Epidermal melanocyte (primary cell): ENCODE measurements at regions not wholly inside any gene's neighbourhood (a gene's known extent, or its start where the extent isn't known, plus 50 kb on each side); places are given as distances from the start of the nearest gene placed in this dataset.
"Not testable (repeated sequence)": the region's sequence is repeated elsewhere in the genome, so short reads cannot be mapped to it uniquely, and the experiment has no call there.

Source experiments
- DNase-seq: peaks from one replicate; pipeline ENCODE4 v3.0.0; 2011; ENCODE audit warnings: low spot score; ENCODE audit not compliant: insufficient read length

- DNase-seq: no peak
These were observed 138.3 kb downstream of the PCDH18 start for GRCh38 chr4:137394018-137394417.

DNA sequence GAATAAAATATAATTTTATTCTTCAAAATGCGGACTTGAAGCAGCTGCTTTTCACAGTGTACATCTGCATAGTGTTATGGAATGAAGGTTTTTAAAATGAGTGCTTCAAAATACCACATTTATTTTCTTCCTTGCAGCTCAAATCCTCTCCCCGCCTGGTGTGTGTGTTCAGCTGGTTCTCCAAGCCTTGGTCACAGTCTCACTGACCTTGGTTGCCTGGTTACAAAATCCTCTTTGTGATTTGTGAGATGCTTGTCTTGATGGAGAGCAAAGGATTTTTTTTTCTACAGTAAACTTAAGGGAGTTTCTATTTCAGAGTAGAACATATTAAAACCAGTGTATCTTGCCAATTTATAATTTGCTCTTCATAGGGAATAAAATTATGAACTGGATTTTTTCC, 139.2 kb downstream of the PCDH18 start:
- no peak for DNase-seq

DNA sequence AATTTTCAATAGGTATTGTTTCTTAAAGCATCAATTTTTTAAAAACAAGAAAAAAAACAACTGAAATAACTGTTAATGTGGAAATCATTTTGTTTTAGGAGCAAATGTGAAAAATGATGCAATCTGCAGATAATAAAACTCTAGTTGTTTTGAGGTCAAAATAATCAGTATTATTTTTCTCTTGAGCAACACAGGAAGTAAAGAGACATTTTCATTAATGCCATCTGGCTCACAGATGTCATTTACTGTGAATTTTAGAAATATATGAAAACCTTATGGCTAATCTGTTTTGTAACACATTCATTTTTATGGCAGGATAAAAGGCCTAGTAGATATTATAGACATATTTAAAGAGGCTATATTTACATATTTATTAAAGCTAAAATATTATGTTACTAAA, 141.6 kb downstream of the PCDH18 start:
- DNase-seq: no peak

DNA sequence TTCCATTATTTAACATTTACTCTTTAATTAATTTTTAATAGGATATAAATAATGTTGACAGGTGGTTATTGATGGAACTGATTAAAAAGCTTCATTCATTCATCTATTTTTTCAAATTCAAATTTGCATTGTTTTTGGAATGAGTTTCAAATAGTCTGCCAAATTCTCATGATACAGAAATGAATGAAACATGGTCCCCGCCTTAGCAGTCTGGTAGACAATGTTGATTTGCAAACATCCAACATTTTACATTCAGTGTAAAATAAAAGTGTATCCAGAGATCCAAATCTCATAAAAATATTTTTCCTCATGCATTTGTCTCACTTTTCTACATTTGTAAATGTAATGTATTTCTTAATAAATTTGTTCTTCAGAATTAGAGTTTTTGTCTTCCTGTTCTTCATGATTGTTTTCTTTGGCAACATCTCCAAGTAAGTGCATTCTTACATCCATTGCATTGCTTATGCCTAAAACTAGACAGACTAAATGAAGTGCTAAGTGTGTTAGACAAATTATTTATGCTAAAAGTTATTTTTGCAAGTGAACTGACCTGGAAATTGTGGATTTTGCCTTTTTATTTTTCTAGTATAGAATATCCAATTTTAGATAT, 142.3 kb downstream of the PCDH18 start:
- DNase-seq: no peak

GRCh38 chr4:137387924-137388323, 144.4 kb downstream of the PCDH18 start:
- no peak for DNase-seq

DNA sequence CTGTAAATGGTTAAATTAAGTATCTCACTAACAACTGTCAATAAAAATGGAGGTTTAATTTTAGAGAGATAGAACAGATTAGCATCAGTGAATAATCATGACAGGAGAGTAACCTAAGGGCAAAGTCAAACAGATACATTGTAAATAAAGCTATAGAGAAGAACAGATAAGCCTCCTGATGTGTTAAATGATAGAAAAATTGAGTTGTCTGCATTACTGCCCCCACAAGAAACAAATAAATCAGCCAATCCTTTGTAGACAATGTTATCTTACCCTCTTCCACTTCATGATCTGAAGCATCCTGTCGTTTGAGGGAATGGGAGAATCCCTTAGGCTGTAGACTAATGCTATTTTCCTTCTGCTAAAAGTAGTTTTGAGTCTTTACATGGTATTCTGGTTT, 147.8 kb downstream of the PCDH18 start:
- DNase-seq: no peak

GRCh38 chr4:137378821-137379220, 153.5 kb downstream of the PCDH18 start:
- no peak for DNase-seq

DNA sequence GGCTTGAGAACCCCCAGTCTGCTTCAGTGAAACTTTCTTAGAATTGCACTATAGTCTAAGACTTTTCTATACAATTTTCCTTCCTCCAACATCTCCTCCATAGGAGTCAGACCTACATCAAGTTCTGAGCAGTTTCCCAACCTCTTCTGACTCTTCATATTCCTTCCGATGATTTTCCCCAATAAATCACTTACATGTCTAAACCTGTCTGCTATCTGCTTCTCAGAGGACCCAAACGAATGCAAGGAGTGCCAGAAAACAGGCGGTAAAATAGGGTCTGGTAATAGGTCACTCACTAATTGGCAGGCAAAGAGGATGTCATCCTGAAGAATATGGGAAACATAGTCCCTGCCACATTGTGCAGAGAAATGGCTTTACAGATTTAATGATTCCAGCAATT, 153.9 kb downstream of the PCDH18 start:
- no peak for DNase-seq

DNA sequence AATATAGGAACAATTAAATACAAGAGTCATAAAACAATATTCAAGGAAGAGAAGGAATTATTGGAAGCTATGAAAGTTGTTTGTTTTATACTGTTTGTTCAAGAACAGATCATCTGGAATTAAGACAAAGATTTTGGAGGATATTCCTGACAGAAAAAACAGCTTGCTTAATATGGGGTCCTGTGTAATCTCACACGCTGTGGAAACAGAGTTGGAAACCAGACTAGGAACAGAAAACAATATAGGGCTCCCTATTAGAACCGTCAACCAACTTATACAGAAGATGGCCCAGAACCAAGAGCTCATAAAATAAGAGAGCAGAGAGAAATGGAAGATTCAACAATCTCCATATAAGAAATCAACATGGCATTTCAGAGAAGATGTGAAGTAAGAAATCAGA, 156.0 kb downstream of the PCDH18 start:
- no peak for DNase-seq

- DNase-seq: no peak
These were observed 157.0 kb downstream of the PCDH18 start for GRCh38 chr4:137375111-137375850.

GRCh38 chr4:137370679-137371078, 161.6 kb downstream of the PCDH18 start:
- no peak for DNase-seq

- no peak for DNase-seq
These were observed 162.1 kb downstream of the PCDH18 start for GRCh38 chr4:137370206-137370633.

DNA sequence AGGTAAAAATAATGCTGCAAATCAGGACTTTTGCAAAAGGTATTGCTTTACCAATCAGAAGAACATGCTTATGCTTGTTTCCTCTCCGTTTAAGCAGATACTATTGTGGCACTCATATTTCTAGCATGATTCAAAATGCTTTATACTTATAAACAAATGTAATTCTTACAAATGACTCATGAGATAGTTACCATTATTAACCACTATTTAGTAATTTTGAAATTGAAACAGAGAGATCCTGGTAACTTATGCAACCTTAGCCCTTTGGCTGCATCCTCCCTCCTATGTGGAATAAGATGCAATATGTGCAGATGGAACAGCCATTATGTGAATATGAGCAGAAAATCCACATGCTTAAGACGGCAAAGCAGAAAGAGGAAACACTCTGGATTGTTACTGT, 164.7 kb downstream of the PCDH18 start:
- DNase-seq: no peak

GRCh38 chr4:137363496-137363895, 168.8 kb downstream of the PCDH18 start:
- DNase-seq: no peak

DNA sequence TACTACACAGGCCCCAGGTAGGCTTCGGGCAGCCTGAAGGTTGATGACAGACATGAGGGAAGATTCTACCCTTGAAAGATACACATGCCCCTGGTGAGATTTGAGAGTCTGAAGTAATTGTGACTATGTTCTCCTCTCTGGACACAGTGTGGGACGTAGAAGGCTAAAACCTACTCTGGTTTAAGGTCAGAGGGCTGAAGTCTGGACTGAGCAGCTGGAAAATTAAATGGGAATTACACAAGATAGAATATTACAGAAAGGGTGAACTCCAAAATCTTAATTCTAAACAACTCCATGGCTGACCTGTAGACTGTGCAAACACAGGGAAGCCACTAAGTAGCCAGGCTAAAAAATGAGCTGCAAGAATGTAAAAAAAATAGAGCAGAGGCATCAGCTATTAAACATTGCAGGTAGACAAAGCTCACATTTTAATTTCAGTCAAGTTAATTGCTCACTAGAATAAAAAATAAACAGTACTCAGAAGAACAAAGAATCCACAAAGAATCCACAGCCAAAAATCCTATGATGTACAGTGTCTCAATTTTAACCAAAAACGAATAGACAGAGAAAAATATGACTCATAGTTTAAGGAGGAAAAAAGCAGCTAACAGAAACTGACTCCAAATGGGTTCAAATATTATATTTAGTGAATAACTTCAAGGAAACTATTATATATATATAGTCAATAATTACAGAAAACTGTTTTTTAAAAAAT, 170.4 kb downstream of the PCDH18 start:
- DNase-seq: no peak

GRCh38 chr4:137360761-137361160, 171.5 kb downstream of the PCDH18 start:
- no peak for DNase-seq

- DNase-seq: peak; percentile 22
These were observed 172.5 kb downstream of the PCDH18 start for GRCh38 chr4:137359691-137360315.

DNA sequence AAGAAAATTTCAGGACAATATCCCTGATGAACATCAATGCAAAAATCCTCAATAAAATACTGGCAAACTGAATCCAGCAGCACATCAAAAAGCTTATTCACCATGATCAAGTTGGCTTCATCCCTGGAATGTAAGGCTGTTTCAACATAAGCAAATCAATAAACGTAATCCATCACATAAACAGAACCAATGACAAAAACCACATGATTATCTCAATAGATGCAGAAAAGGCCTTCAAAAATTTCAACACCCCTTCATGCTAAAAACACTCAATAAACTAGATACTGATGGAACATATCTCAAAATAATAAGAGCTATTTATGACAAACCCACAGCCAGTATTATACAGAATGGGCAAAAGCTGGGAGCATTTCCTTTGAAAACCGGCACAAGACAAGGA, 177.7 kb downstream of the PCDH18 start:
- not testable (repeated sequence) for DNase-seq

GRCh38 chr4:137347371-137347770, 184.9 kb downstream of the PCDH18 start:
- DNase-seq: no peak

DNA sequence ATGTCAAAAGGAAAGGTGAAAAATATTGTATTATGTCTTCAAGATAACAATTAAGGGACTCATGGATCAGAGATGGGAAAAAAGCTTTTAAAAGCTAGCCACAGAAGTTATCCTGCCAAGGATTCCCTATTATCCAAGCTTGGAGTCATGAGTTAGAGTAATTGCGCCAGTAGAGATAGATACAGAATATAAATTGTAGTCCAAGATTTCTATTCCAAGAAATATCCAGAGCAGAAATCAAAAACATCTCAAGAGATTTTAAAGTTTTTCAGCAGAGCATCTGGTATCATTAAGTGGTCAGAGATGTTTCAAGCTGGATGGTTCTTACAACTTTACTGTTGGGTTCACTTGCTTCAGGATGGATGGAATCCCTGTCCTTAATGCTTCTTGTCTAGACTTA, 186.7 kb downstream of the PCDH18 start:
- DNase-seq: no peak

DNA sequence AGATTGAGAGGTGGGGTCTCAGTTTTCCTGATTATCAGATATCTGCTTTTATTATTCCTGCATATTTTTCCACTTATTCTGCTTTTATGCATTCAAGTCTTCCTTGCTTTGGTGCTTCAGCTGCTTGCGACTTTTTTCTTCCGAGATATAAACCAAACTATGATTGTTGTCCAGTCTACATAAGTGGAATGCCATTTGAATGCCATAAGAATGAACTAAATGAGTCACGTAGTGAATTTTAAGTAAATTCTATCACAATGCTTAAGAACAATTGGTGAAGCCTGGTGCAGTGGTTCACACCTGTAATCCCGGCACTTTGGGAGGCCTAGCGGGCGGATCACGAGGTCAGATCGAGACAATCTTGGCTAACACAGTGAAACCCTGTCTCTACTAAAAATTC, 189.1 kb downstream of the PCDH18 start:
- no peak for DNase-seq

DNA sequence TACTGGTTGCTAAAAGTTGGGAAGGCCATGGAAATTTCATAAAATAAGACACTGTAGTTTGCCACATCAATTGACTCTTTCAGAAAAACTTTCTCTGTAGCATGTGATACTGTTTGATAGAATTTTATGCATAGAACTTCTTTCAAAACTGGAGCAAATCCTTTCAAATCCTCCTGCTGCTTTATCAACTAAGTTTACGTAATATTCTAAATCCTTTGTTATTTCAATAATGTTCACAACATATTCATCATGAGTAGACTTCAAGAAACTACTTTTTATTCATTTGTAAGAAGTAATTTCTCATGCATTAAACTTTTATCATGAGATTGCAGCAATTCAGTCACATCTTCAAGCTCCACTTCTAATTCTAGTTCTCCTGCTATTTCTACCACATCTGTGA, 199.3 kb downstream of the PCDH18 start:
- DNase-seq: no peak
